DND-41 (cell line): ENCODE measurements at regions not wholly inside any gene's neighbourhood (a gene's known extent, or its start where the extent isn't known, plus 50 kb on each side); places are given as distances from the start of the nearest gene placed in this dataset.

Experiments
- ATAC-seq: fragments of 200-7000 bp; cut with Tn5 transposase; 3 replicates; pipeline ENCODE4 v1.9.1; 2021; ENCODE audit warnings: low read depth; ENCODE audit not compliant: insufficient read depth
- DNase-seq: peaks from one replicate; pipeline ENCODE4 v3.0.0-alpha.2; 2020
- H2AFZ ChIP-seq: 2 replicates; pipeline ENCODE4 v1.6.0; 2012; ENCODE audit warnings: low read depth, low read length
- H3K27ac ChIP-seq: 2 replicates; pipeline ENCODE4 v1.5.1; 2012; ENCODE audit warnings: low read length, inconsistent platforms
- H3K27me3 ChIP-seq: fragments of 200-600 bp; sonication (generic); 2 replicates; pipeline ENCODE4 v1.6.0; 2012; ENCODE audit warnings: low read length, mild to moderate bottlenecking, inconsistent platforms; ENCODE audit not compliant: insufficient read depth, poor library complexity
- H3K36me3 ChIP-seq: 2 replicates; pipeline ENCODE4 v1.5.1; 2012; ENCODE audit warnings: low read length, inconsistent platforms; ENCODE audit not compliant: insufficient read depth
- H3K4me1 ChIP-seq: 2 replicates; pipeline ENCODE4 v1.5.1; 2012; ENCODE audit warnings: mild to moderate bottlenecking, low read length; ENCODE audit not compliant: insufficient read depth
- H3K4me2 ChIP-seq: 2 replicates; pipeline ENCODE4 v1.6.0; 2012; ENCODE audit warnings: mild to moderate bottlenecking, moderate library complexity, low read length, inconsistent platforms; ENCODE audit not compliant: insufficient read depth
- H3K4me3 ChIP-seq, 2 experiments: fragments of 200-600 bp in 1 of 2; shearing (Covaris generic) in 1 of 2; 2 replicates each; pipeline ENCODE4 v1.5.1; 2012 to 2016; ENCODE audit warnings: inconsistent platforms in 2 of 2, low read length in 2 of 2, mild to moderate bottlenecking in 2 of 2, low read depth in 1 of 2, moderate library complexity in 1 of 2
- H3K79me2 ChIP-seq: 2 replicates; pipeline ENCODE4 v1.6.0; 2012; ENCODE audit warnings: low read length, inconsistent platforms; ENCODE audit not compliant: insufficient read depth
- H3K9ac ChIP-seq: 2 replicates; pipeline ENCODE4 v1.6.0; 2012; ENCODE audit warnings: low read depth, mild to moderate bottlenecking, inconsistent platforms, low read length, moderate library complexity
- H3K9me3 ChIP-seq: 2 replicates; pipeline ENCODE4 v1.5.1; 2012; ENCODE audit warnings: low read length, moderate library complexity, mild to moderate bottlenecking, inconsistent platforms; ENCODE audit not compliant: insufficient read depth, severe bottlenecking
- H4K20me1 ChIP-seq: 2 replicates; pipeline ENCODE4 v1.6.0; 2012; ENCODE audit warnings: low read length; ENCODE audit not compliant: insufficient read depth
- CTCF ChIP-seq: IDR thresholded peaks from 2 replicates; pipeline ENCODE4 v1.5.1; 2012; ENCODE audit warnings: borderline replicate concordance, low read length, moderate library complexity, mild to moderate bottlenecking; ENCODE audit not compliant: poor library complexity, severe bottlenecking; ENCODE audit errors: extremely low read depth
- EZH2 ChIP-seq: IDR thresholded peaks from 3 replicates; pipeline ENCODE4 v1.6.1; 2012; ENCODE audit warnings: borderline replicate concordance, low read depth, mild to moderate bottlenecking, moderate library complexity, low read length, inconsistent platforms; ENCODE audit not compliant: severe bottlenecking

DNA sequence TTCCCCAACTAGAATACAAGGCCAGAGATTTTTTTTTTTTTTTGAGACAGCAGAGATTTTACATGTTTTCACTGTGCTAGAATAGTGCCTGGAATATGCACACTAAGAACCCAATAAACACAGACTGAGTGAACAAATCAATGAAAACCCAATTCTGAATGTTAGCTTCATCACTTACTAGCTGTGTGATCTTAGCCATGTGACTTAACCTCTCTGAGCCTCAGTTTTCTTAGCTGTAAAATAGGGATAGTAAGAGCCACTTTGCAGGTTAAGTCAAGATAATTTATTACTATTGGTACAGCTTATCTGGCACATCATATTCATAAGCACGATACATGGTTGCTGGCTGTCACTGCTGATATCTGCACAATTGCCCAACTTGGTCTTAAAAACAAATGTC is 140.6 kb downstream of the EN1 start:
- Histone ChIP-seq H3K9me3 (no peaks in the 10 kb centered on the region), H2AFZ (no peak overlapping the region), H4K20me1 (no peaks in the 10 kb centered on the region), H3K4me3 (no peak overlapping the region), H3K36me3 (no peaks in the 10 kb centered on the region), H3K4me1 (no peaks in the 10 kb centered on the region), H3K9ac (no peak overlapping the region), H3K79me2 (no peaks in the 10 kb centered on the region), H3K27ac (no peak overlapping the region), H3K27me3 (no peaks in the 10 kb centered on the region), H3K4me2 (no peak overlapping the region)
- DNase-seq (no peak), ATAC-seq (no peak)
- TF ChIP-seq CTCF (no peak), EZH2 (no peak)

DNA sequence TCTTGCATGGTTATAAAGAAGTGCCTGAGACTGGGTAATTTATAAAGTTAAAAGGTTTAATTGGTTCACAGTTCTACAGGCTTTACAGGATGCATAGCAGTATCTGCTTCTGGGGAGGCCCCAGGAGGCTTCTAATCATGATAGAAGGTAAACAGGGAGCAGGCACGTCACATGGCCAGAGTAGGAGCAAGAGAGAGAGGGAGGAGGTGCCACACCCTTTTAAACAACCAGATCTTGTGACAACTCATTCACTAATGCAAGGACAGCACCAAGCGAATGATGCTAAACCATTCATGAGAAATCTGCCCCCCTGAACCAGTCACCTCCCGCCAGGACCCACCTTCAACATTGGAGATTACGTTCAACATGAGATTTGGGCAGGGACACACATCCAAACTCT is 141.1 kb downstream of the EN1 start:
- no peak for ATAC-seq
- H3K36me3 ChIP-seq, result no peaks in the 10 kb centered on the region
- H3K79me2 ChIP-seq, result no peaks in the 10 kb centered on the region
- no peak overlapping the region for H3K9ac ChIP-seq
- no peaks in the 10 kb centered on the region for H4K20me1 ChIP-seq
- DNase-seq, result no peak
- H3K27ac ChIP-seq, result no peak overlapping the region
- H2AFZ ChIP-seq, result no peak overlapping the region
- TF ChIP-seq EZH2 (no peak), CTCF (no peak)
- no peaks in the 10 kb centered on the region for H3K27me3 ChIP-seq
- no peaks in the 10 kb centered on the region for H3K9me3 ChIP-seq
- no peaks in the 10 kb centered on the region for H3K4me1 ChIP-seq
- no peak overlapping the region for H3K4me2 ChIP-seq
- H3K4me3 ChIP-seq, result no peak overlapping the region

DNA sequence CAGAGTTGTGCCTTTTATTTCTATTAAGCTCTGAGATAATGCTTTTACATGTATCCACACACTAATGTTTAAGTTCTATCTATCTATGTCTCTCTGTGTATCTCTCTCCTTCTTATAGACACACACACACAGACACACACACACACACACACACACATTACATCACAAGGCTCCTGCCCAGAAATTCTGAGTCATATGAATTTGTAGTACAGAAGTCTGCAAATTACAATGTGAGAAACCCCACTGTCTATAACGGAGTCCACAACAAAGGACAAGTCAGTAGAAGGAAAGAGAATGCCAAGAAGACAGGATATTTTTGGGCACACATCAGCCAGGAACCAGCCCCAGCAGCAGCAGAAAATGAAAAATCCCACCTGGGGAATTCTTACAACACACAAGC is 142.4 kb downstream of the EN1 start:
- no peak overlapping the region for H2AFZ ChIP-seq
- ATAC-seq, result no peak
- no peak for TF ChIP-seq EZH2
- TF ChIP-seq CTCF, result no peak

DNA sequence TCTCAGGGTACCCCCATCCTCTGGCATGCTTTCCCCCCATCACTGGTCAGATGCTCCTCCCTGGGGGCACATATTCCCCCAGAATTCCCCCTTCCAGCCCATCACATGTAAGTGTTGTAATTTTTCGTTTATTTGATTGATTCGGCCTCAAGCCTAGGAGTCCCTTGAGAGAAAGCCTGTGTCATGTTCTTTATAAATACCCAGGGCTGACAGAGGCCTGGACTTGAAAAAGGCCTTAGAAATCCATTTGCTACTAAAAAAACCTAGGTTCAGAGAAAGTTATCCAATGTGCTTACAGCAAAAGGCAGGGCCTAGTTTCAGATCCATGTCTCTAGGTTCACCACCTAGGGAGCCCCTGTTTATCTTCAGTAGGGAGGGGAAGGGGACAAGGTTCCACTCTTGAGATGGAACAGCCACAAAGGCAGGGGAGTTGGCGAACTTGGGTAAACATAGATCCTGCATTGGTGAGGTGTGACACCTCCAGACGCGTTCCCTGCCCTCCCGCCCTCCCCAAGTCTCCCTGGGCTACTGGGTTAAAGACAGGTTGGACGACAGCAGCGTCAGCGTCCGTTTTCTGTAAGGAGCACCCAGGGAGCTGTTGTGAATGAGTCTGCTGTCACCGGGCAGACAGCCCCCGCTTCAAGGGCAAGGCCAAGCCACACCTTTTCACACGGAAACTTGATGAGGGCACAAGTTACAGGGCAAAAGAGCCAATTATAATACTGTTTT is 147.8 kb downstream of the EN1 start:
- no peaks in the 10 kb centered on the region for H4K20me1 ChIP-seq

More for the DNA sequence above, 142.4 kb downstream of the EN1 start:
- Histone ChIP-seq H3K79me2 (no peaks in the 10 kb centered on the region), H3K9me3 (no peaks in the 10 kb centered on the region), H3K36me3 (no peaks in the 10 kb centered on the region), H3K4me3 (no peak overlapping the region), H3K27me3 (no peaks in the 10 kb centered on the region), H3K9ac (no peak overlapping the region), H3K4me1 (no peaks in the 10 kb centered on the region), H3K4me2 (no peak overlapping the region), H3K27ac (no peak overlapping the region), H4K20me1 (no peaks in the 10 kb centered on the region)
- DNase-seq, result no peak

More for the DNA sequence above, 147.8 kb downstream of the EN1 start:
- Histone ChIP-seq H3K9me3 (no peaks in the 10 kb centered on the region), H3K9ac (no peak overlapping the region), H3K27ac (no peak overlapping the region), H3K4me2 (no peak overlapping the region), H2AFZ (no peak overlapping the region), H3K4me3 (no peak overlapping the region), H3K4me1 (no peaks in the 10 kb centered on the region), H3K36me3 (no peaks in the 10 kb centered on the region), H3K79me2 (no peaks in the 10 kb centered on the region), H3K27me3 (no peaks in the 10 kb centered on the region)
- TF ChIP-seq CTCF (no peak), EZH2 (no peak)
- DNase-seq (no peak), ATAC-seq (no peak)
